ENCODE measurements at regions not wholly inside any gene's neighbourhood (a gene's known extent, or its start where the extent isn't known, plus 50 kb on each side); places are given as distances from the start of the nearest gene placed in this dataset.

- no peak for TF ChIP-seq POLR2AphosphoS5 (IDR thresholded peaks at IDR 0.05; ENCODE audit: borderline replicate concordance, low read depth, low read length)
- no peak for TF ChIP-seq EZH2 (IDR thresholded peaks at IDR 0.05)
- TF ChIP-seq FOXP2 (optimal IDR thresholded peaks at IDR 0.05; ENCODE audit: control extremely low read depth, extremely low read length, insufficient read depth): no peak
Measured at GRCh38 chr9:23380821-23381220, 445.2 kb downstream of the ELAVL2 start.
